Mesenchymal stem cell (in vitro differentiated cells and primary cell): ENCODE measurements at regions not wholly inside any gene's neighbourhood (a gene's known extent, or its start where the extent isn't known, plus 50 kb on each side); places are given as distances from the start of the nearest gene placed in this dataset.
A peak's percentile ranks its signal among the peaks of the same experiment; 100 is the strongest.

ENCODE experiments used
- DNase-seq: peaks from one replicate; pipeline ENCODE4 v3.0.0-alpha.2; 2013
- H2AFZ ChIP-seq: one replicate; pipeline ENCODE4 v1.6.1; 2013; ENCODE audit warnings: low read depth, mild to moderate bottlenecking, control low read depth, inconsistent platforms, low read length, moderate library complexity
- H2AK5ac ChIP-seq: 2 replicates; pipeline ENCODE4 v1.6.1; 2013; ENCODE audit warnings: low read length, moderate library complexity, mild to moderate bottlenecking, inconsistent platforms; ENCODE audit not compliant: severe bottlenecking
- H2BK120ac ChIP-seq: one replicate; pipeline ENCODE4 v1.6.1; 2013; ENCODE audit warnings: low read depth, mild to moderate bottlenecking, inconsistent platforms, low read length, moderate library complexity
- H2BK12ac ChIP-seq, 2 experiments: one replicate each; pipeline ENCODE4 v1.6.1; 2013; ENCODE audit warnings: inconsistent platforms in 2 of 2, low read length in 2 of 2, mild to moderate bottlenecking in 2 of 2, moderate library complexity in 2 of 2, control low read depth in 1 of 2
- H2BK15ac ChIP-seq: one replicate; pipeline ENCODE4 v1.6.1; 2013; ENCODE audit warnings: mild to moderate bottlenecking, low read depth, inconsistent platforms; ENCODE audit not compliant: poor library complexity, severe bottlenecking
- H2BK5ac ChIP-seq: 2 replicates; pipeline ENCODE4 v1.6.1; 2013; ENCODE audit warnings: low read depth, mild to moderate bottlenecking, low read length, control low read depth, inconsistent platforms; ENCODE audit not compliant: poor library complexity, severe bottlenecking
- H3K14ac ChIP-seq, 2 experiments: one replicate each; pipeline ENCODE4 v1.6.1; 2013; ENCODE audit warnings: inconsistent platforms in 2 of 2, low read length in 2 of 2, control low read depth in 1 of 2, mild to moderate bottlenecking in 1 of 2, moderate library complexity in 1 of 2
- H3K18ac ChIP-seq, 2 experiments: one replicate each; pipeline ENCODE4 v1.6.1; 2013; ENCODE audit warnings: inconsistent platforms in 2 of 2, low read length in 2 of 2, control low read depth in 1 of 2, low read depth in 1 of 2, mild to moderate bottlenecking in 1 of 2
- H3K23ac ChIP-seq, 2 experiments: one replicate each; pipeline ENCODE4 v1.6.1; 2013; ENCODE audit warnings: inconsistent platforms in 2 of 2, low read length in 2 of 2, mild to moderate bottlenecking in 2 of 2, moderate library complexity in 2 of 2, control low read depth in 1 of 2
- H3K27ac ChIP-seq: 2 replicates; pipeline ENCODE4 v1.5.1; 2013; ENCODE audit warnings: mild to moderate bottlenecking, moderate library complexity, low read length, control low read depth, inconsistent platforms; ENCODE audit not compliant: poor library complexity, severe bottlenecking
- H3K27me3 ChIP-seq, 2 experiments: 2 replicates each; pipeline versions ENCODE4 v1.6.1 to v1.7.0; 2013; ENCODE audit warnings: low read length in 2 of 2, mild to moderate bottlenecking in 2 of 2, moderate library complexity in 2 of 2, control low read depth in 1 of 2, inconsistent platforms in 1 of 2; ENCODE audit not compliant: control insufficient read depth in 1 of 2, insufficient read depth in 1 of 2
- H3K36me3 ChIP-seq, 2 experiments: 2 replicates each; pipeline versions ENCODE4 v1.6.1 to v1.7.0; 2013; ENCODE audit warnings: low read length in 2 of 2, control low read depth in 1 of 2, inconsistent platforms in 1 of 2, low read depth in 1 of 2, mild to moderate bottlenecking in 1 of 2; ENCODE audit not compliant: insufficient read depth in 2 of 2, control insufficient read depth in 1 of 2
- H3K4ac ChIP-seq, 2 experiments: one replicate each; pipeline ENCODE4 v1.6.1; 2013; ENCODE audit warnings: inconsistent platforms in 2 of 2, low read length in 2 of 2, mild to moderate bottlenecking in 2 of 2, moderate library complexity in 2 of 2, control low read depth in 1 of 2, low read depth in 1 of 2
- H3K4me1 ChIP-seq: 2 replicates; pipeline ENCODE4 v1.6.1; 2013; ENCODE audit warnings: low read depth, low read length, control low read depth; ENCODE audit not compliant: control insufficient read depth, insufficient read depth
- H3K4me2 ChIP-seq: 2 replicates; pipeline ENCODE4 v1.6.1; 2013; ENCODE audit warnings: low read length, mild to moderate bottlenecking, inconsistent platforms; ENCODE audit not compliant: poor library complexity, severe bottlenecking
- H3K4me3 ChIP-seq, 2 experiments: 2 replicates each; pipeline versions ENCODE4 v1.5.1 to v1.7.0; 2013; ENCODE audit warnings: low read length in 2 of 2, mild to moderate bottlenecking in 2 of 2, control low read depth in 1 of 2, low read depth in 1 of 2; ENCODE audit not compliant: insufficient read depth in 1 of 2
- H3K79me1 ChIP-seq: replicated peaks from 2 replicates; pipeline ENCODE4 v1.6.1; 2013; ENCODE audit warnings: mild to moderate bottlenecking, control low read depth, low read length, inconsistent platforms; ENCODE audit not compliant: poor library complexity, severe bottlenecking
- H3K9ac ChIP-seq: 2 replicates; pipeline ENCODE4 v1.7.0; 2013; ENCODE audit warnings: mild to moderate bottlenecking, low read length, moderate library complexity
- H3K9me3 ChIP-seq: 2 replicates; pipeline ENCODE4 v1.7.0; 2013; ENCODE audit warnings: mild to moderate bottlenecking, low read length; ENCODE audit not compliant: control insufficient read depth
- H4K8ac ChIP-seq: one replicate; pipeline ENCODE4 v1.6.1; 2013; ENCODE audit warnings: inconsistent platforms, mild to moderate bottlenecking, low read length, moderate library complexity
- H4K91ac ChIP-seq: one replicate; pipeline ENCODE4 v1.6.1; 2013; ENCODE audit warnings: mild to moderate bottlenecking, low read length, inconsistent platforms
- WGBS: methylation state at CpG from one replicate; pipeline ENCODE4 v1.1.7; 2013; ENCODE audit warnings: mixed read lengths; 5-methylcytosine and 5-hydroxymethylcytosine counted together

GRCh38 chr4:27233531-27233930 is 372.9 kb downstream of the STIM2 start:
- Histone ChIP-seq H2AFZ (no peak overlapping the region), H2BK5ac (no peak overlapping the region), H3K23ac (no peak overlapping the region), H3K4ac (no peak overlapping the region), H4K8ac (no peak overlapping the region), H3K9me3 (no peaks in the 10 kb centered on the region), H3K79me1 (no peaks in the 10 kb centered on the region), H3K4me1 (no peaks in the 10 kb centered on the region), H3K36me3 (no peaks in the 10 kb centered on the region), H3K14ac (no peak overlapping the region), H3K9ac (no peak overlapping the region), H2BK15ac (no peak overlapping the region), H3K27me3 (no peaks in the 10 kb centered on the region), H2BK12ac (no peak overlapping the region), H2AK5ac (no peak overlapping the region), H3K4me3 (no peak overlapping the region), H2BK120ac (no peak overlapping the region), H3K27ac (no peak overlapping the region), H3K4me2 (no peak overlapping the region), H4K91ac (no peak overlapping the region), H3K18ac (no peak overlapping the region)
- 85% methylated on average over 3 of the region's 3 CpGs for WGBS
- DNase-seq: no peak

GRCh38 chr4:27234306-27234899 is 373.8 kb downstream of the STIM2 start:
- Histone ChIP-seq H2AFZ (no peak overlapping the region), H3K18ac (no peak overlapping the region), H3K23ac (no peak overlapping the region), H3K79me1 (no peaks in the 10 kb centered on the region), H2BK12ac (no peak overlapping the region), H3K4me1 (no peaks in the 10 kb centered on the region), H2AK5ac (no peak overlapping the region), H3K4me3 (no peak overlapping the region), H2BK5ac (no peak overlapping the region), H3K36me3 (no peaks in the 10 kb centered on the region), H3K9me3 (no peaks in the 10 kb centered on the region), H4K91ac (no peak overlapping the region), H3K4ac (no peak overlapping the region), H3K27ac (no peak overlapping the region), H2BK120ac (no peak overlapping the region), H3K4me2 (no peak overlapping the region), H3K14ac (no peak overlapping the region), H2BK15ac (no peak overlapping the region), H4K8ac (no peak overlapping the region), H3K9ac (no peak overlapping the region), H3K27me3 (no peaks in the 10 kb centered on the region)
- whole genome bisulfite sequencing: 91% methylated on average over 6 of the region's 6 CpGs
- no peak for DNase-seq

GRCh38 chr4:27239641-27240040 is 379.0 kb downstream of the STIM2 start:
- H3K14ac ChIP-seq: no peak overlapping the region

DNA sequence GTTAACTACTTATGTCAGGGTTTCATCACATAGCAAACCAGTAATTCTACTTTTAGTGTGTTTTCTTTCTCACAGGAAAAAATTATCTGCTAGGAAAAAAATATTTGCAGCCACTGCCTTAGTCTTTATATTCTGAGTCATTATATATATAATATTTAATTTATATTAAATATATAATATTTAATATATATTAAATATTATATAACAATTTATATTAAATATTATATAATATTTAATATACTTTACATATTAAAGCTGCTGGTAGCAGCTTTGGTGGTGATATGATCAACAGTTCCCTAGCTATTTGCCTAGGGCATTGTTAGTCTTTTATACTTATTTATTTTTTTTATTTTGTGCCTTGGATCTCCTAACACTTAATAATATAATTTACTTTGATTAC is 381.6 kb downstream of the STIM2 start:
- Histone ChIP-seq H3K23ac (no peak overlapping the region), H3K27ac (no peak overlapping the region), H2AFZ (no peak overlapping the region), H3K4ac (no peak overlapping the region), H3K18ac (no peak overlapping the region), H3K4me3 (no peak overlapping the region), H2BK5ac (no peak overlapping the region), H3K9ac (no peak overlapping the region), H3K4me2 (no peak overlapping the region), H4K8ac (no peak overlapping the region), H2BK120ac (no peak overlapping the region), H2AK5ac (no peak overlapping the region), H3K36me3 (no peaks in the 10 kb centered on the region), H4K91ac (no peak overlapping the region), H3K27me3 (peaks cover 0 to 3% of the 10 kb centered on the region in 2 experiments), H2BK12ac (no peak overlapping the region), H3K79me1 (no peaks in the 10 kb centered on the region), H3K9me3 (no peaks in the 10 kb centered on the region), H3K14ac (no peak overlapping the region), H2BK15ac (no peak overlapping the region), H3K4me1 (no peaks in the 10 kb centered on the region)
- DNase-seq: no peak

More at GRCh38 chr4:27239641-27240040, 379.0 kb downstream of the STIM2 start:
- no peak overlapping the region for H3K23ac ChIP-seq
- H2AK5ac ChIP-seq: no peak overlapping the region
- H3K9ac ChIP-seq: peak overlapping the region; percentile 12
- H3K4me2 ChIP-seq: no peak overlapping the region
- no peak overlapping the region for H3K18ac ChIP-seq
- 75% methylated on average over 4 of the region's 4 CpGs for WGBS
- H4K91ac ChIP-seq: no peak overlapping the region
- H3K27ac ChIP-seq: no peak overlapping the region
- no peak overlapping the region for H3K4me3 ChIP-seq
- no peaks in the 10 kb centered on the region for H3K36me3 ChIP-seq
- no peak overlapping the region for H2AFZ ChIP-seq
- no peak overlapping the region for H4K8ac ChIP-seq
- H2BK120ac ChIP-seq: no peak overlapping the region
- no peaks in the 10 kb centered on the region for H3K4me1 ChIP-seq
- no peak for DNase-seq
- no peak overlapping the region for H2BK15ac ChIP-seq
- no peak overlapping the region for H2BK12ac ChIP-seq
- no peak overlapping the region for H3K4ac ChIP-seq
- H2BK5ac ChIP-seq: no peak overlapping the region
- H3K9me3 ChIP-seq: no peaks in the 10 kb centered on the region
- peaks cover 0 to 3% of the 10 kb centered on the region in 2 experiments for H3K27me3 ChIP-seq
- H3K79me1 ChIP-seq: no peaks in the 10 kb centered on the region
